Fibroblast of peridontal ligament (primary cell): ENCODE measurements at regions not wholly inside any gene's neighbourhood (a gene's known extent, or its start where the extent isn't known, plus 50 kb on each side); places are given as distances from the start of the nearest gene placed in this dataset.
"Not testable (repeated sequence)": the region's sequence is repeated elsewhere in the genome, so short reads cannot be mapped to it uniquely, and the experiment has no call there.

ENCODE experiments used
- DNase-seq: peaks from one replicate; pipeline ENCODE4 v3.0.0-alpha.2; 2010; ENCODE audit errors: extremely low read depth

- no peak for DNase-seq
Observed at GRCh38 chr13:79625517-79625916, 144.6 kb downstream of the NDFIP2 start.

GRCh38 chr13:79621902-79622301, 140.9 kb downstream of the NDFIP2 start:
- no peak for DNase-seq

DNA sequence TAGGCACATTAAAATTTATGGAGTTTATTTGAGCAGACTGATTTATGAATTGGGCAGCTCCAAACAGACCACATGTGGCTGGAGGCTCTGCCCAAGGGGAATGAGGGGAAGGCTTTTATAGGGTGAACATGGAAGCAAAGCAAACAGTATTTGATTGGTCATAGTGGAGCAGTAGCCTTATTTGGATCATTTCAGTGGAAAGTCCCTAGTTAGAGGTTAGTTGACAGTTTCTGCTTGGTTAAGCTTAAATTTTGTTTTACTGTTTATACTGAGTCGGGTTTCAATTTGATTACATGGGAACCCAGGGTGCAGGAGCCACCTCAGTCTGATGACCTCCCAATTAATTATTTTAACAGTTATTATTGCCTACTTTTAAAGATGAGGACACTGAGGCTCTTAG, 140.5 kb downstream of the NDFIP2 start:
- no peak for DNase-seq

- no peak for DNase-seq
Observed at GRCh38 chr13:79614250-79614918, 133.4 kb downstream of the NDFIP2 start.

GRCh38 chr13:79612604-79613003, 131.6 kb downstream of the NDFIP2 start:
- no peak for DNase-seq

DNA sequence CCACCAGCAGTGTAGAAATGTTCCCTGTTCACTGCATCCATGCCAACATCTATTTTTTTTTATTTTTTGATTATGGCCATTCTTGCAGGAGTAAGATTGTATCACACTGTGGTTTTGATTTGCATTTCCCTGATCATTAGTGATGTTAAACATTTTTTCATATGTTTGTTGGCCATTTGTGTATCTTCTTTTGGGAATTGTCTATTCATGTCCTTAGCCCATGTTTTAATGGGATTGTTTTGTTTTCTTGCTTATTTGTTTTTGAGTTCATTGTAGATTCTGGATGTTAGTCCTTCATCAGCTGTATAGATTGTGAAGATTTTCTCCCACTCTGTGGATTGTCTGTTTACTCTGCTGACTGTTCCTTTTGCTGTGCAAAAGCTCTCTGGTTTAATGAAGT, 126.9 kb downstream of the NDFIP2 start:
- not testable (repeated sequence) for DNase-seq
